ENCODE measurements at regions not wholly inside any gene's neighbourhood (a gene's known extent, or its start where the extent isn't known, plus 50 kb on each side); places are given as distances from the start of the nearest gene placed in this dataset.

DNA sequence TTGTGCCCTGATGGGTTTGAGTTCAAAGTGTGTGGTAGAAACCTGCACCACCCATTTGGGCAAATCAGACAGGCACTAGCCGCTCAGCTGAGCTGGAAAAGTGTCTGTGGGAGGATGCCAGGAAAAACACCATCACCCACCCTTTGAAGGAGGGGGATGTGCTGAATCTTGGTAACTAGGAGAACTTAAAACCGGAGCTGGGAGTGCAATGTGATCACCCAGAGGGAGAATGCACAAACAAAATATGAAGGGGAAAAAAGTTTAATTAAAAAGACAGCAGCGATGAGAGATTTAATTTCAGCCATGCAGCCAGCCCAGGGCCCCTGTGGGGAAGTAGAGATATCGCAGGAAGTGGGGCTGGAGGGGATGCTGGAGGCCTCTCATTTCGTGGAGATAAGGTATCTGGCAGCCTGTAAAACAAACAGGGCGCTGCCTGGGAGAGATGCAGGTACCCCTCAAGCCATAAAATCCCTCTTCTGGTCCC, 86.8 kb upstream of the BCAR3 start:
- Histone ChIP-seq H3K9me3 (ENCODE audit: control insufficient read depth, low read depth, low read length) (no peaks in the 10 kb centered on the region), H3K9ac (ENCODE audit: control insufficient read depth, extremely low read depth, insufficient read depth, low read length) (no peak overlapping the region), H3K27ac (ENCODE audit: control insufficient read depth, insufficient read depth, low read length) (no peak overlapping the region), H4K20me1 (ENCODE audit: control insufficient read depth, extremely low read depth, insufficient read depth, low read length) (no peaks in the 10 kb centered on the region), H3K36me3 (ENCODE audit: control insufficient read depth in 2 of 2, extremely low read depth in 1 of 2, insufficient read depth in 2 of 2, low read length in 2 of 2) (peaks cover 0 to 4% of the 10 kb centered on the region in 2 experiments), H3K4me3 (ENCODE audit: control insufficient read depth in 2 of 3, extremely low read depth in 1 of 3, insufficient read depth in 2 of 3, low read depth in 1 of 3, low read length in 3 of 3) (no peak overlapping the region), H3K79me2 (ENCODE audit: control insufficient read depth, insufficient read depth, low read length) (no peaks in the 10 kb centered on the region), H2AFZ (ENCODE audit: control insufficient read depth, low read length) (no peak overlapping the region), H3K4me2 (ENCODE audit: control insufficient read depth, extremely low read depth, insufficient read depth, low read depth, low read length) (no peak overlapping the region), H3K27me3 (ENCODE audit: control insufficient read depth, extremely low read depth, insufficient read depth, low read length) (no peaks in the 10 kb centered on the region), H3K4me1 (ENCODE audit: control insufficient read depth, extremely low read depth, insufficient read depth, low read length) (peaks cover 5% of the 10 kb centered on the region), H3K9me1 (ENCODE audit: control insufficient read depth, extremely low read depth, insufficient read depth, low read length) (no peaks in the 10 kb centered on the region)
- dilution Hi-C loops (cut with MboI; ENCODE audit: extremely low pct_ligation_motif_present, low sequenced_read_pairs): no loop called here
- TF ChIP-seq CTCF (optimal IDR thresholded peaks at IDR 0.05 in 1 of 3, IDR thresholded peaks at IDR 0.05 in 1 of 3, conservative IDR thresholded peaks at IDR 0.05 in 1 of 3; ENCODE audit: extremely low read depth in 1 of 3, insufficient read depth in 2 of 3, low read length in 3 of 3) (no peak), EZH2 (IDR thresholded peaks at IDR 0.05; ENCODE audit: low read length) (no peak)
- no peak for DNase-seq (ENCODE audit: low read depth, low spot score)
- no peak for FAIRE-seq

DNA sequence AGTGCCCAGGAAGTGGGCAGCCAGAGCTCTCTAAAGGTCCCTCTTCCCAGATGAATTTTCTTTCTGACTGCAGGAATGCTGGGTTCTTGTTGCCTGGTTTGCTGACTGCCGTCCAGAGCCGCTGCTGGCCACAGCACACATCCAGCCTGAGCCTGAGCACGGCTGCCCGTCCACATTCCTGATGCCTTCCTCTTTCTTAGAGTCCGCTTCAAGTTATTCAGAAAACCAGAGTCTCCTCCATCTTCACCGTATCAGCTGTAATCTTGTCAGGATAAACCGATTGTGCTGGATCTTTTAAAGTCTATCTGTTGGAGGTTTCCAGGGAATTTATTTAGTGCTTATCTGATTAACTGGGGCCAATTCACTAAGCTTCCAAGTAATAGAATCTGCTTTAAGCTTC, 84.8 kb upstream of the BCAR3 start:
- no peak overlapping the region for H3K9ac ChIP-seq (ENCODE audit: control insufficient read depth, extremely low read depth, insufficient read depth, low read length)
- H4K20me1 ChIP-seq (ENCODE audit: control insufficient read depth, extremely low read depth, insufficient read depth, low read length): no peaks in the 10 kb centered on the region
- no peak overlapping the region for H3K4me2 ChIP-seq (ENCODE audit: control insufficient read depth, extremely low read depth, insufficient read depth, low read depth, low read length)
- H3K4me3 ChIP-seq (ENCODE audit: control insufficient read depth in 2 of 3, extremely low read depth in 1 of 3, insufficient read depth in 2 of 3, low read depth in 1 of 3, low read length in 3 of 3): no peak overlapping the region
- H2AFZ ChIP-seq (ENCODE audit: control insufficient read depth, low read length): no peak overlapping the region
- H3K27me3 ChIP-seq (ENCODE audit: control insufficient read depth, extremely low read depth, insufficient read depth, low read length): no peaks in the 10 kb centered on the region
- TF ChIP-seq EZH2 (IDR thresholded peaks at IDR 0.05; ENCODE audit: low read length): no peak
- H3K4me1 ChIP-seq (ENCODE audit: control insufficient read depth, extremely low read depth, insufficient read depth, low read length): no peaks in the 10 kb centered on the region
- FAIRE-seq (no peak), DNase-seq (ENCODE audit: low read depth, low spot score) (no peak)
- no peaks in the 10 kb centered on the region for H3K9me1 ChIP-seq (ENCODE audit: control insufficient read depth, extremely low read depth, insufficient read depth, low read length)
- H3K9me3 ChIP-seq (ENCODE audit: control insufficient read depth, low read depth, low read length): no peaks in the 10 kb centered on the region
- H3K27ac ChIP-seq (ENCODE audit: control insufficient read depth, insufficient read depth, low read length): no peak overlapping the region
- no peaks in the 10 kb centered on the region for H3K79me2 ChIP-seq (ENCODE audit: control insufficient read depth, insufficient read depth, low read length)
- dilution Hi-C loops (cut with MboI; ENCODE audit: extremely low pct_ligation_motif_present, low sequenced_read_pairs): no loop called here
- peaks cover 0 to 4% of the 10 kb centered on the region in 2 experiments for H3K36me3 ChIP-seq (ENCODE audit: control insufficient read depth in 2 of 2, extremely low read depth in 1 of 2, insufficient read depth in 2 of 2, low read length in 2 of 2)

- FAIRE-seq (no peak), DNase-seq (ENCODE audit: low read depth, low spot score) (no peak)
- H3K9me1 ChIP-seq (ENCODE audit: control insufficient read depth, extremely low read depth, insufficient read depth, low read length): no peaks in the 10 kb centered on the region
- TF ChIP-seq EZH2 (IDR thresholded peaks at IDR 0.05; ENCODE audit: low read length): no peak
- TF ChIP-seq CTCF (optimal IDR thresholded peaks at IDR 0.05 in 1 of 3, IDR thresholded peaks at IDR 0.05 in 1 of 3, conservative IDR thresholded peaks at IDR 0.05 in 1 of 3; ENCODE audit: extremely low read depth in 1 of 3, insufficient read depth in 2 of 3, low read length in 3 of 3): no peak
- no peaks in the 10 kb centered on the region for H3K79me2 ChIP-seq (ENCODE audit: control insufficient read depth, insufficient read depth, low read length)
- H3K27ac ChIP-seq (ENCODE audit: control insufficient read depth, insufficient read depth, low read length): no peak overlapping the region
- no peak overlapping the region for H3K4me2 ChIP-seq (ENCODE audit: control insufficient read depth, extremely low read depth, insufficient read depth, low read depth, low read length)
- H3K9ac ChIP-seq (ENCODE audit: control insufficient read depth, extremely low read depth, insufficient read depth, low read length): no peak overlapping the region
- no peaks in the 10 kb centered on the region for H3K9me3 ChIP-seq (ENCODE audit: control insufficient read depth, low read depth, low read length)
- no peak overlapping the region for H3K4me3 ChIP-seq (ENCODE audit: control insufficient read depth in 2 of 3, extremely low read depth in 1 of 3, insufficient read depth in 2 of 3, low read depth in 1 of 3, low read length in 3 of 3)
- no peaks in the 10 kb centered on the region for H3K27me3 ChIP-seq (ENCODE audit: control insufficient read depth, extremely low read depth, insufficient read depth, low read length)
- H3K36me3 ChIP-seq (ENCODE audit: control insufficient read depth in 2 of 2, extremely low read depth in 1 of 2, insufficient read depth in 2 of 2, low read length in 2 of 2): peaks cover 0 to 6% of the 10 kb centered on the region in 2 experiments
- dilution Hi-C loops (cut with MboI; ENCODE audit: extremely low pct_ligation_motif_present, low sequenced_read_pairs): no loop called here
- H4K20me1 ChIP-seq (ENCODE audit: control insufficient read depth, extremely low read depth, insufficient read depth, low read length): no peaks in the 10 kb centered on the region
- H3K4me1 ChIP-seq (ENCODE audit: control insufficient read depth, extremely low read depth, insufficient read depth, low read length): no peaks in the 10 kb centered on the region
- H2AFZ ChIP-seq (ENCODE audit: control insufficient read depth, low read length): no peak overlapping the region
Measured at GRCh38 chr1:93765099-93765498, 83.5 kb upstream of the BCAR3 start.
